GM18870 (cell line): ENCODE measurements at regions not wholly inside any gene's neighbourhood (a gene's known extent, or its start where the extent isn't known, plus 50 kb on each side); places are given as distances from the start of the nearest gene placed in this dataset.
"Not testable (repeated sequence)": the region's sequence is repeated elsewhere in the genome, so short reads cannot be mapped to it uniquely, and the experiment has no call there.

Source experiments
- ATAC-seq: cut with Tn5 transposase; IDR thresholded peaks from one replicate; pipeline ENCODE4 v1.9.1; 2021; ENCODE audit warnings: moderate library complexity; ENCODE audit not compliant: unreplicated experiment

GRCh38 chr6:115575285-115575684 lies 485.4 kb downstream of the FRK start:
- ATAC-seq, result no peak

GRCh38 chr6:115573861-115574260 lies 486.8 kb downstream of the FRK start:
- no peak for ATAC-seq

GRCh38 chr6:115570331-115570730 lies 490.4 kb downstream of the FRK start:
- no peak for ATAC-seq

GRCh38 chr6:115554060-115554459 lies 506.6 kb downstream of the FRK start:
- no peak for ATAC-seq

GRCh38 chr6:115551527-115551926 lies 509.2 kb downstream of the FRK start:
- no peak for ATAC-seq

GRCh38 chr6:115545672-115545986 lies 515.1 kb downstream of the FRK start:
- ATAC-seq, result no peak

GRCh38 chr6:115544765-115545671 lies 515.7 kb downstream of the FRK start:
- ATAC-seq, result no peak

- ATAC-seq, result no peak
These were observed 520.4 kb downstream of the FRK start for GRCh38 chr6:115540077-115540869.

- no peak for ATAC-seq
These were observed 521.2 kb downstream of the FRK start for GRCh38 chr6:115539531-115539930.

- no peak for ATAC-seq
These were observed 535.9 kb downstream of the FRK start for GRCh38 chr6:115524821-115525220.

- ATAC-seq, result not testable (repeated sequence)
These were observed 538.9 kb downstream of the FRK start for GRCh38 chr6:115521747-115522146.

- no peak for ATAC-seq
These were observed 546.0 kb downstream of the FRK start for GRCh38 chr6:115514656-115515055.

GRCh38 chr6:115512923-115513322 lies 547.8 kb downstream of the FRK start:
- no peak for ATAC-seq

GRCh38 chr6:115511771-115512170 lies 548.9 kb downstream of the FRK start:
- no peak for ATAC-seq

- ATAC-seq, result not testable (repeated sequence)
These were observed 558.3 kb downstream of the FRK start for GRCh38 chr6:115502432-115502831.

GRCh38 chr6:115495184-115495583 lies 565.5 kb downstream of the FRK start:
- no peak for ATAC-seq

GRCh38 chr6:115487331-115487730 lies 573.4 kb downstream of the FRK start:
- no peak for ATAC-seq

GRCh38 chr6:115485400-115485799 lies 575.3 kb downstream of the FRK start:
- ATAC-seq, result no peak

- ATAC-seq, result not testable (repeated sequence)
These were observed 580.1 kb downstream of the FRK start for GRCh38 chr6:115480543-115480942.

GRCh38 chr6:115474443-115475041 lies 586.1 kb downstream of the FRK start:
- peak; percentile 55 for ATAC-seq

GRCh38 chr6:115468272-115469005 lies 592.3 kb downstream of the FRK start:
- ATAC-seq, result no peak
